GM10266 (cell line): ENCODE measurements at regions not wholly inside any gene's neighbourhood (a gene's known extent, or its start where the extent isn't known, plus 50 kb on each side); places are given as distances from the start of the nearest gene placed in this dataset.

Source experiments
- DNase-seq: peaks from one replicate; pipeline ENCODE4 v3.0.0; 2012; ENCODE audit errors: extremely low spot score
- CTCF ChIP-seq: IDR thresholded peaks from 2 replicates; pipeline ENCODE4 v1.5.1; 2012; ENCODE audit warnings: mild to moderate bottlenecking, low read depth; ENCODE audit not compliant: control insufficient read depth, insufficient read depth; ENCODE audit errors: missing control alignments

- TF ChIP-seq CTCF: no peak
- no peak for DNase-seq
Observed at GRCh38 chr14:51449681-51450080, 202.0 kb upstream of the FRMD6 start.

- no peak for DNase-seq
Observed at GRCh38 chr14:51451561-51451960, 200.1 kb upstream of the FRMD6 start.

GRCh38 chr14:51453869-51454268 is 197.8 kb upstream of the FRMD6 start:
- no peak for DNase-seq
- TF ChIP-seq CTCF: no peak

More at GRCh38 chr14:51451561-51451960, 200.1 kb upstream of the FRMD6 start:
- TF ChIP-seq CTCF: no peak

- no peak for TF ChIP-seq CTCF
- DNase-seq: no peak
Observed at GRCh38 chr14:51454351-51454750, 197.4 kb upstream of the FRMD6 start.

- no peak for TF ChIP-seq CTCF
- DNase-seq: no peak
Observed at GRCh38 chr14:51455041-51455835, 196.5 kb upstream of the FRMD6 start.

GRCh38 chr14:51457843-51458562 is 193.7 kb upstream of the FRMD6 start:
- no peak for DNase-seq
- no peak for TF ChIP-seq CTCF

- DNase-seq: no peak
- no peak for TF ChIP-seq CTCF
Observed at GRCh38 chr14:51458563-51458955, 193.2 kb upstream of the FRMD6 start.
